GM12891 (cell line): ENCODE measurements at regions not wholly inside any gene's neighbourhood (a gene's known extent, or its start where the extent isn't known, plus 50 kb on each side); places are given as distances from the start of the nearest gene placed in this dataset.

Source experiments
- DNase-seq: peaks from one replicate; pipeline ENCODE4 v3.0.0; 2011; ENCODE audit warnings: low spot score; ENCODE audit not compliant: insufficient read length
- FAIRE-seq: peaks from 2 replicates; lab custom pipeline; 2011; peaks lifted over from hg19 to GRCh38; lab: Jason Lieb, UNC
- PAX5 ChIP-seq: IDR thresholded peaks from 2 replicates; pipeline ENCODE4 v1.6.1; 2011; ENCODE audit warnings: low read length, moderate library complexity, mild to moderate bottlenecking; ENCODE audit not compliant: insufficient read depth, severe bottlenecking
- POLR2A ChIP-seq: IDR thresholded peaks from 2 replicates; pipeline ENCODE4 v1.6.1; 2011; ENCODE audit warnings: low read depth, low read length, control low read depth
- POLR2AphosphoS5 ChIP-seq: IDR thresholded peaks from 2 replicates; pipeline ENCODE4 v1.6.1; 2011; ENCODE audit warnings: low read depth, low read length, control low read depth
- POU2F2 ChIP-seq: IDR thresholded peaks from 2 replicates; pipeline ENCODE4 v1.6.1; 2011; ENCODE audit warnings: low read depth, mild to moderate bottlenecking, control low read depth, low read length, moderate library complexity
- SPI1 ChIP-seq: IDR thresholded peaks from 2 replicates; pipeline ENCODE4 v1.6.1; 2011; ENCODE audit warnings: low read depth, low read length, control low read depth
- TAF1 ChIP-seq: IDR thresholded peaks from 2 replicates; pipeline ENCODE4 v1.6.1; 2011; ENCODE audit warnings: low read depth, low read length, control low read depth

DNA sequence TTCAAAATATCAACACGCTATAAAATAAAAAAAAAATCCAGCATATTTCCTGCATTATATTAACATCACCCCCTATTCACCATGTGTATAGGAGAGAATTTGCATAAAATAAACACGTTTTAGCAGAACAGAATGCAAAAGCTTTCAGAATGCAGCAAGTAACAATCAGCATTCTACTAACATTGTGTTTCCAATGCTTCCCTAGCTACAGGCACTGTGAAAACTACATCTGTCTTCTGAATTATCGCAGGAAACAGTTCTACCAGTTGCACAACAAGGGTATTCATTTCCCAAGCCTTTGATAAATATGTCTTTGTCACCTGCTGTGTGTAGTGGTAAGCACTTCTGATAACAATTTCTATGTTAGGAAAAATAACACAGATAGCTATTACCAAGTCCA is 1015.8 kb downstream of the CDH18 start:
- FAIRE-seq = no peak
- TF ChIP-seq POLR2AphosphoS5 (no peak), POU2F2 (no peak), TAF1 (no peak), PAX5 (no peak), SPI1 (no peak), POLR2A (no peak)

DNA sequence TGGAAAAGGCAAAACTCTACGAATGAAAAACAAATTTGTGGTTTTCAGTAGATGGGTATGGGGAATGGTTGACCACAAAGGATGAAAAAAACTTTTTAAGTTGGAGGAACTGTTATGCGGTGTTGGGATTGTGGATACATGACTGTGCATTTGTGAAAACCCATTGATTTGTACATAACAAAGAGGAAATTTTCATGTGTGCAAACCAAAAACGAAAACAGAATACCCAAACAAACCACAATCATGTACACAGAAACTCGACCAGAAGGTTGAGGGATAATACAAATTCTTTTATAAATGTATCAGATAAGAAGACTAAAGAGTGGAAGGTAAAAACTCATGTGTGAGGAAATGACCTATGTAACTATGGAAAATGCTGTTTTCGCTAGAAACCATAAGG is 1012.4 kb downstream of the CDH18 start:
- TF ChIP-seq PAX5 (no peak), TAF1 (no peak), POLR2AphosphoS5 (no peak), POU2F2 (no peak), SPI1 (no peak), POLR2A (no peak)
- DNase-seq = no peak
- FAIRE-seq = no peak

More for the DNA sequence above, 1015.8 kb downstream of the CDH18 start:
- no peak for DNase-seq

GRCh38 chr5:18977880-18978279 is 1010.1 kb downstream of the CDH18 start:
- FAIRE-seq = no peak
- DNase-seq = no peak
- TF ChIP-seq POLR2AphosphoS5 (no peak), PAX5 (no peak), POLR2A (no peak), TAF1 (no peak), SPI1 (no peak), POU2F2 (no peak)

DNA sequence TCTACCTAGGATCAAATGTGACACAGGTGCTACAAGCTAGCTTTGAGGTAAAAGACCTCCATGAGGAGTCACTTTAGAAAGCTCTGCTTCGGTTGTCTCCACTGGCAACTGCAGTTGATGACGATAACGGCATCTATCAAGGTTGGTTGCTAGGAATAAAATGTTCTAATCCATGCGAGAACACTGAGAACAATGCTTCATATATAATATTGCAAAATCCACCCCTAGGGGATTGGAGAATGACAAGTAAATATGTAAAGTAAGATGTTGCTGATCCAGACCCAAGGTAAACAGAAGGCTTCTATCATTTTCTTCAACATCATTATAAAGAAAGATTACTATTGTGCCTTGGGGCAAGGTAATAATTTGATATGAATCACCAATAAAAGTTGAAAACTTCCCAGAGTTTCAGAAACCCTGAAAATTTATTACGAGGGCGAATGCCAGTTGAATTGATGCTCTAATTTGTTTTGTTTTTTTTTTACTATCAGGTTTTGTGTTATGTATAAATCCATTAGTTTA is 1003.4 kb downstream of the CDH18 start:
- DNase-seq = no peak
- TF ChIP-seq PAX5 (no peak), POU2F2 (no peak), SPI1 (no peak), POLR2A (no peak), TAF1 (no peak), POLR2AphosphoS5 (no peak)
- FAIRE-seq = no peak

DNA sequence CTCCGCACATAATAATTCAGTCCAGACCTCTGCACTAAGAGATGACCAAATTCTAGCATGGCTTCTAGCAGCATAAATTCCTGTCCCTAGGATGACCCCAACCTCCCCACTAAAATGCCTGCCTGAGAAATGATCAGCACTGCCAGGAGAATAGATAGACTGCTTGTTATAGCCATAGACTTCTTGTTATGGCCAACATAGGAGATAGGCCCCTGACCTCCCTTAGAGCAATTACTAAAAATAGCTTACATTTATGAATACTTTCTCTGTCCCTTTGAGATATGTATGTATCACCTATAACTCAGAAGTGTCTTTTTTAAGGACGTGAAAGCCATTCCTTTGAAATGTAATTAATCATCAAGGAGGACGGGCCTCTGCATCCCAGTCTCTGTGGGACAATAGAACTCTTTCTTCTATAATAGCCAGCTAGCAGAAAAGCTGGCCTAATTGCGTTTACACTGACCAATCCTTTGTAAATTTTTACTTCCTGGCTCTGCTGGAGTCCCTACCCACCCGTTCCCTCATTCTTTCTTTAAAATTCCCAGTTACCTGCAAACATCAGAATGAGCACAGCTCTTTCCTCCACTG is 1002.7 kb downstream of the CDH18 start:
- TF ChIP-seq POLR2A (no peak), SPI1 (no peak), TAF1 (no peak)
- FAIRE-seq = no peak
- DNase-seq = no peak

GRCh38 chr5:18987101-18987500 is 1000.9 kb downstream of the CDH18 start:
- FAIRE-seq = no peak
- DNase-seq = no peak
- TF ChIP-seq SPI1 = no peak
- TF ChIP-seq TAF1 = no peak
- no peak for TF ChIP-seq POLR2AphosphoS5

DNA sequence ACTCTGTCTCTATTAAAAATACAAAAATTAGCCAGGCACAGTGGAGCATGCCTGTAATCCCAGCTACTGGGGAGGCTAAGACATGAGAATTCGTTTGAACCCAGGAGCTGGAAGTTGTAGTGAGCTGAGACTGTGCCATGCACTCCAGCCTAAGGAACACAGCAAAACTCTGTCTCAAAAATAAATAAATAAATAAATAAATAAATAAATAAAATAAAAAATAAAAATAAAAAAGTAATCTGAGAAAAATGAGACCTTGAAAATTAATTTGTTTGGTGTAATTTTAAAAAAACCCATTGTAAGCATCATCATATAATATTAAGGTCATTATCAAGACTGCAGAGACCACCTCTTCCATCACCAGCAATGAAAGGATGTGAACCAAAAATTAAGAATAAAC is 997.1 kb downstream of the CDH18 start:
- no peak for FAIRE-seq
- no peak for DNase-seq
- no peak for TF ChIP-seq POLR2A
- no peak for TF ChIP-seq TAF1
- TF ChIP-seq POU2F2 = no peak
- no peak for TF ChIP-seq POLR2AphosphoS5
- TF ChIP-seq SPI1 = no peak
- no peak for TF ChIP-seq PAX5

DNA sequence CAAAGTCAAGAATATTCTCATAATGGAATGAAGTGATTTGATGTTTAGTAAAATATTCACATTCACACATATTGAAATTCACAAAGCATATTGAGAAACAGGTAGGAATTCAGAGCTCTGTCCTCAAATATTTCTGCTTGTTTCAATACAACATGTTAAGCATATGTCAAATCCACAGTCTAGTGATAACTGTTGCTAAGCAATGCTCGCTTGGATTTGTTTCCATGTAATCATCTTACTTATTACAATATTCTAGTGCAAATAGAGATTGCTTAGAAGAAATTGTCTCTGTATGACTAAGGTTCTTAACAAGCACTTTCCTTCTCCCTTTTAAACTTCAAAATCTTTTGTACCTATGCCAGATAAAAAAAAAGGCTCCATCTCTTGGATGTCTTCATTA is 995.7 kb downstream of the CDH18 start:
- FAIRE-seq = no peak
- no peak for TF ChIP-seq TAF1
- no peak for TF ChIP-seq PAX5
- TF ChIP-seq POU2F2 = no peak
- TF ChIP-seq POLR2AphosphoS5 = no peak
- no peak for TF ChIP-seq POLR2A
- TF ChIP-seq SPI1 = no peak
- DNase-seq = no peak

GRCh38 chr5:18999478-18999877 is 988.5 kb downstream of the CDH18 start:
- FAIRE-seq (no peak), DNase-seq (no peak)
- TF ChIP-seq POU2F2 = no peak
- no peak for TF ChIP-seq POLR2A
- no peak for TF ChIP-seq TAF1

DNA sequence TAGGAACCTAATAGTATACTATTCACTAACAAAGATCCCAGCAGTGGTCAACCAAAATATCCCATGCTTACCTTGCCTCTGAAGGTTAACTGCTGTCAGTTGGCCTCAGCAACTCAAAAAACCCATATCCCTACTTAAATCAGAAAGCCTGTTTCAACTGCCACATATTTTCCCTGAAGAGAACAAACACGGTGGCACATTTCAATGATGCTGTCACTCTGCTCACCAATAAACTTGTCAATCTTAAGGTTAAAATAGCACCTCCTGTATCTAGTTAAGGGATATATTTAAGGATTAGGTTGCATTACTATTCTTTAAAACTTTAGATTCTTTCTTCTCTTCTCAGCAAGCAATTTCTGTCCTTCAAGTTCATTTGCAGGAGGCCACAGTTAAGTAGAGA is 986.9 kb downstream of the CDH18 start:
- no peak for TF ChIP-seq TAF1
- TF ChIP-seq PAX5 = no peak
- no peak for TF ChIP-seq POU2F2
- TF ChIP-seq SPI1 = no peak
- TF ChIP-seq POLR2AphosphoS5 = no peak
- no peak for TF ChIP-seq POLR2A
- FAIRE-seq (no peak), DNase-seq (no peak)

DNA sequence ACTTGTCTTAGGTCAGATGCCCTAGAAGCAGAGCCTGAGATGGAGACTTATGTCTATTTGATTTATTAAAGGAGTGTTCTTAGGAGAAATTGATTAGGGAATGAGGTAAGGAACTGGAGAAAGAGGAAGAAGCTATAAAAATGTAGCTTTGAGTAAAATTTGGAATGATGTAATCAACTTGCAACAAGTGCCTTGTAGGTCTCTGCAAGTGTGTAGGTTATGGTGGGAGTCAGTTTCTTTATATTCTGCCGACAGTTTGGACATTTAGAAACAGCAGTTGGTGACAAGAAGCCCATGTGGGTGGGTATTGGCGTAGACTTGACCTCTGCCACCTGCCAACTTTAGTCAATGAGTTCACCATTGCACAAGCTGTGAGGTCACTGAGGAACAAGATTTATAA is 986.5 kb downstream of the CDH18 start:
- FAIRE-seq (no peak), DNase-seq (no peak)
- TF ChIP-seq TAF1 (no peak), POU2F2 (no peak), PAX5 (no peak), POLR2A (no peak), SPI1 (no peak), POLR2AphosphoS5 (no peak)
